Nucleus accumbens (tissue), 56 donors: ENCODE measurements at regions not wholly inside any gene's neighbourhood (a gene's known extent, or its start where the extent isn't known, plus 50 kb on each side); places are given as distances from the start of the nearest gene placed in this dataset.
"Not testable (repeated sequence)": the region's sequence is repeated elsewhere in the genome, so short reads cannot be mapped to it uniquely, and the experiment has no call there.

Experiments
- DNase-seq, 56 donors: peaks; one replicate each; lab custom pipeline; 2025; lab: John Stamatoyannopoulos, UW

DNA sequence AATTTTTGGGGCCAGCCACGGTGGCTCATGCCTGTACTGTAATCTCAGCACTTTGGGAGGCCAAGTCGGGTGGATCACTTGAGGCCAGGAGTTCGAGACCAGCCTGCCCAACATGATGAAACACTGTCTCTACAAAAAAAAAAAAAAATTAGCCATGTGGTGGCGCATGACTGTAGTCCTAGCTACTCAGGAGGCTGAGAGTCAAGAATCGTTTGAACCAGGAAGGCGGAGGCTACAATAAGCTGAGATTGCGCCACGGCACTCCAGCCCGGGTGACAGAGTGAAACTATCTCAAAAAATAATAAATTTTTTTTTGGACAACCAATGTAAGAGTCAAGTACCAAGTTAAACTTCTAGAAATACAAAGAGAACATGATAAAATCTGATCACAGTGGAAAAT, 164.6 kb downstream of the AVL9 start:
- no peak for DNase-seq

DNA sequence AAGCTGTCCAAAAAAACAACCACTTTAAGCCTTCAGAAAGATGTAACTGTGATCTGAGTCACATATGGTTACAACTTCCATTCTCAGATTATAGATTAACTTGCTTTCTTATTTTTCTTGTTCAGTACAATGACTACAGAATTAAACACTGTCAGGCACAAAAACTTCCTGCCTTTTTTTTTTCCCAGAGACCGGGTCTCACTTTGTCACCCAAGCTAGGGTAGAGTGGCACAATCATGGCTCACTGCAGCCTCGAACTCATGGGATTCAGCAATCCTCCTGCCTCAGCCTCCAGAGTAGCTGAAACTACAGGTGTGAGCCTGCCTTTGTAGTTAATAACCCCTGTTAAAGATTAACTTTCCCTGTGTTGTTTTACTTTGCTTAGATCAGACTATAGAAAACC, 163.2 kb downstream of the AVL9 start:
- DNase-seq = no peak

DNA sequence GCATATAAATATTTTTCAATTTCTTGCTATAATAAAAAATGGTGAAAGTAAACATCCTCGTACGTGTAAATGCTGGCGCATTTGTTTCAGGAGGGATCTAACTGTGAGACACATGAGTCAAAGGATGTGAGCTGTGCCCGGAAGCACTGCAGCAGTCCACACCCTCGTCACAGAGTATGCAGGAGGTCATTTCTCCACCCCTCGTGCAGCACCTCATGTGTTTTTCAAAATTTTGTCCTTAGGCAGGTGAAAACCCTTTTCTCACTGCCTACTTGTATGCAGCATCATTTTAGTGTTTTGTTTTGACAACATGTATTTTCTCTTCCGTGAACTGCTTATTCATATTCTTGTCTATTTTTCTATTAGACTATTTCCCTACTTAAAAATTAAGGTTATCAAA, 162.7 kb downstream of the AVL9 start:
- DNase-seq = no peak

DNA sequence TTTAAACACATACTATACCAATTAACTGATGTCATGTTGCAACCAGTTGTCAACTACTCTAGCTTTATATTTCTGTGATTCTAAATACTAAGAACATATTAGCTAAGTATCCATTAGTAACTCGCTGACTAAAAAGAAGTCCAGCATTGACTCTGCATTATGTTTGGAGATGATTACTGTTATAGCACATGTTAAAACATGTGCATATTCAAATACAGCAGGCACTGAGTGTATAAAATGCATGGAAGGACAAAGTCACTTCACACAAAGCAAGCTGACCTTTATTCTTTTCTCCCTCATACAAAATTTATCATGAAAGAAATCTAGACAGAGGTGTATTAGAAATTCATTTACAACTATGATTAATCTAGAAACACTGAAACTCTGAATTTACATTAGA, 159.3 kb downstream of the AVL9 start:
- not testable (repeated sequence) for DNase-seq

DNA sequence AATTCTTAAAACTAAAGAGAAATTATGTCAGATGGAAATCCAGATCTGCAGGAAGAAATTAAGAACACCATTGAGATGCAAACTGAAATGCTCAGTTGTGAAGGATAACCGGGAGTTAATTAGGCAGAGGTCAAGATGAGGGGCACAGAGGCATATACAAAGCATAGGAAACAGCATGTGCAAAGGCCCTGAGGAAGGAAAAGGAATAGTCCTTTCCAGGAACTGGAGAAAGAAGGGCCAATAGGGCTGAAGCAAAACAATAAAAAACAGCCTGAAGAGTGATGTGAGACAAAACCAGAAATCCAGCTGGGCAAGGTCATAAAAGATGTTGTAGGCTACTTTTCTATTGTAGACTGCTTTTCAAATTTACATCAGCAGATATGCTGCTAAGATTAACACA, 155.1 kb downstream of the AVL9 start:
- not testable (repeated sequence) for DNase-seq

DNA sequence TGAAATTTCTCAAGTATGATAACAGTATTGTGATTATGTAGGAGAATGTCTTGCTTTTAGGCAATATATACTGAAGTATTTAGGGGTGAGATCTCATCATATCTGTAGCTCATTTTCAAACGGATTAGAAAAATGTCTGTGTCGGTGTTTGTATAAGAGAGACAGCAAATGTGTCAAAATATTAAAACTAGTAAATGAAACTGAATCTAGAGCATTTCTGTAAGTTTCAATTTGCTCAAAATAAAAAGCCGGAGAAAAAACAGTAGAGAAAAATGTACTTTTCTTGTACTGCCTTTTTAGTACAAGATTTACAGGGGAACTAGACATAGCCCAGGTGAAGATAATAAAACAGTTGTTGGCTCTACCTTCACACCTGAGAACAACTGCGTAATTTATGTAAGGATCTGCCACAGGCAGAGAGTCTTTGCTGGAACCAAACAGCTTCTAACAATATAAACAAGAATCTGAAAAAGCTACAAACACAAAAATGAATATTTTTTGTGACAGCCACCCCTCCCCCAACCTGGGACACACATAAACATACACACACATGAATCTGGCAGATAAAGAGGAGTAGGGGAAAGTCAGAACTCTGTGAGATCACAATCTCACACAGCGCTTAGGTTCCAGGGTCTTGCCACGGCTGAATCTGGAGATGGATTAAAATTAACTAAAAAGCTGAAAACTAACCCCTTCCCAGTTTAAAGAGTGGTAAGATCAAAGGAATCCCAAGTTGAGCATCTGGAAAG, 153.3 kb downstream of the AVL9 start:
- no peak for DNase-seq

DNA sequence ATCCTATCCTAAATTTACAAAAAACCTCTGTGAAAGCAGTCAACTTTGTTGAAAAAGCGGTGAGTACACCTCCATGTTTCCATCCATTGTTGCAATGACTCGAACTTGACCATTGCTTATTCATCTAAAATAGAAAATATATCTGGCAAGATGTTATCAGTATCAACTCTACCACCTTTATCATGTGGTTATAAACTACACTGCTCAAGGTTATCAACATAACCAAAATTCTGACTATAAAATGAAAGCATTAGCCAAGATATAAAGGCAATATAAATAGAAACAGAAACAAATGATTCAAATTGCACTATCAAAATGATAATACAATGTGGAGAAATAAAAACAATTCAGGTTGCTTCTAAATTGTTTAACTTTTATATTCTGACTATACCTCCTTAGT, 150.0 kb downstream of the AVL9 start:
- not testable (repeated sequence) for DNase-seq

DNA sequence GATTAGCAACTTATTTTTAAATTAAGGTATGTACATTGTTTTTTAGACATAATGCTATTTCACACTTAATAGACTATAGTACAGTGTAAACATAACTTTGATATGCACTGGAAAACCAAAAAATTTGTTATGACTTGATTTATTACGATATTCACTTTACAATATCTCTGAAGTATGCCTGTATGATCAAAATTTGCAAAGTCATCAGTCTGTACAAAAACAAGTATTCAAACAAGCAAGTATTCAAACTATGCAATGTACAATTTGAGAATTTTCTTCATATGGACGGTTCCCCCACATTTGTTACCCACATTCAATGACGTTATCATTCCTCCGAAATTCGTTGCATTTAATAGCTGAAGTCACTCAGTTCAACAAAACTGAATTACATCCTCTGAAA, 147.9 kb downstream of the AVL9 start:
- DNase-seq = no peak

DNA sequence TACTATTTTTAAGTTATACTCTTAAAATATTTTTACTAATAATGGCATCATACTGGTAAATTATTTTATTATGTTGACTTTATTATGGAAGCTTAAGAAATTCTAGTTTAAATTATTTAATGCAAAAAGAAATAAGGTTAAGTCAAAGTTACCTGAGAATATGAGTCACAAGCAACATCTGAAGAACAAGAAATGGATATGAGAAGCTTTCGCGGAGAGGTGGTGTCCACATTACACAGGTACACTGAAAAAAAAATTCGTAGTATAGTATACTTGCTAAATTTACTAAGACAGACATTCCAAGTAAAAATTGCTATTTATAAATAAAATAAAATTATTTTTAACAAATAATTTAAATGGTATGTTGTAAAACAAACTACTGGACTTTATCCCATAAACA, 143.8 kb downstream of the AVL9 start:
- DNase-seq = no peak

DNA sequence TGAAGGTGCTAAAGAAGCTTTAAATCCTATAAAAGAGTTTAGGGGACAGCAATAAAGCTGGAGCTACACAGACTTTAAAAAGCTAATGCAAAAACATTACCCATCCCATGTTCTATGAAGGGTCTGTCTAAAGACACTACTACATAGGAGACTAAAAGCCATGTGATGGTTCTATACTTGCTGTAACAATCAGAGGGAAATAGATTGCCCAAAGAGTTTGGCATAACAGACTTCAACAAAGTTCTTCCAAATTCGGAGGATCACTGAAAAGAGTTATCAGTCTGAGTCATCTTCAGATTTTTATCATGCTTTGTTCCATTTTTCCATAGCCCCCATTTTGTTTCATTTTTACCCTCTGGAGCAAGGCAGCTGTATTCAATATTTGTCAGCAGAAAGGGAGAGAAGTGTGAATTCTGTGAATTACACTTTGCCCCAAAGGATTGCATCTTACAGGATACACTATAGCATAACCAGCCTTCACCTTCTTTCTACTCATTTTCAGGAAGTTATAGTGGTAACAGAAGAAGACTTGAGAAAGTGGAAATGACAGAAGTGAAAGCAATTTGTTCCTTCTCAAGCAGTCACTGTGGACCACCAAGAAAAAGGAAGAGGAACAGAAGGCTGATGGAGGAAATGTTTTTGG, 143.3 kb downstream of the AVL9 start:
- DNase-seq = not testable (repeated sequence)
